ENCODE measurements at regions not wholly inside any gene's neighbourhood (a gene's known extent, or its start where the extent isn't known, plus 50 kb on each side); places are given as distances from the start of the nearest gene placed in this dataset.

GRCh38 chr7:45987521-45988290 is 66.6 kb upstream of the IGFBP3 start:
- H3K4me3 ChIP-seq (ENCODE audit: low read depth, low read length), result no peak overlapping the region
- no peak for DNase-seq (ENCODE audit: low read depth)
- no peak for TF ChIP-seq CTCF (IDR thresholded peaks at IDR 0.05; ENCODE audit: low read depth, low read length, missing control alignments)

DNA sequence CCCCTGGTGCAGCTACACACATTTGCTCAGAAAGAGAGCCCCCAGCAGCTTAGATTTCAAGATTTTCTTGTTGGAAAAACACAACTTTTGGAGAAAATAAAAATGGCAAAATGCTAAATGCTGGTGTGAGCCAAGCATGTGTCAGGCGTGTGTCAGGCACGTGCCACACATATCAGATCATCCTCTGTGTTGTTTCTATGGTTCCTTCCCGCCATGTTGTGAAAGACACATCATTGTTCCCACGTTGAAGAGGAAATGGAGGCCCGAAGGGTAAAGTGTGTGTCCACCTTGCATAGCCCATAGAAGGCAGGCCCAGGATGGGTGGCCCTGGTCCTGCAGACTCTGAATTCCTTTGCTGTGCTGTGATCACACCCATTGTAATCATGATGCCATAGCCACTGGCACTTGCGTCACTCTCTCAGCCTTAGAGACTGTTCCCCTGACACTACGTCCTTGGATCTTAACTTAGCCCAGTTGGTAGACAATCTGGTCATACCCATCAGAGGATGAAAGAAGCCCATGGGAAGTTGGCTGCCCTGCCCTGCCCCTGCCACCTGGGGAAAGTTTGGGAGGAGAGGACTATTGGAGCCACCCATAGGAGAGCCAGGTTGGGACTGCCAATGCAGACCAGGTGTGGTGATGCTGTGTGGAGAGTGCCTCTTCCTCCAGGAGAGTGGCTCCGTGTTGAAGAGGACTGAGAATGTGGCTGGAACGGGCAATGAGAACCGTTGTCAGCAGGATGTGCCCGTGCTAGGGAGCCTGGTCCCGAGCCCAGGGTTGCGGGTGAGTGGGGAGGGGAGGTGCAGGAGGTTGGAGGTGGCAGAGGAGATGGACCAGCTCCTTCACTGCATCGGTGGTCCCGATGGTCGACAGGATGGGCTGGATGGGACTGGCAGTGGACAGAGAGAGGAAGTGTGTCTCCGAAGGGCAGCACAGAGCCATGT is 65.6 kb upstream of the IGFBP3 start:
- no peak for DNase-seq (ENCODE audit: low read depth)
- no peak overlapping the region for H3K4me3 ChIP-seq (ENCODE audit: low read depth, low read length)
- no peak for TF ChIP-seq CTCF (IDR thresholded peaks at IDR 0.05; ENCODE audit: low read depth, low read length, missing control alignments)

GRCh38 chr7:45985902-45986301 is 64.8 kb upstream of the IGFBP3 start:
- no peak overlapping the region for H3K4me3 ChIP-seq (ENCODE audit: low read depth, low read length)
- DNase-seq (ENCODE audit: low read depth), result no peak
- TF ChIP-seq CTCF (IDR thresholded peaks at IDR 0.05; ENCODE audit: low read depth, low read length, missing control alignments), result no peak

DNA sequence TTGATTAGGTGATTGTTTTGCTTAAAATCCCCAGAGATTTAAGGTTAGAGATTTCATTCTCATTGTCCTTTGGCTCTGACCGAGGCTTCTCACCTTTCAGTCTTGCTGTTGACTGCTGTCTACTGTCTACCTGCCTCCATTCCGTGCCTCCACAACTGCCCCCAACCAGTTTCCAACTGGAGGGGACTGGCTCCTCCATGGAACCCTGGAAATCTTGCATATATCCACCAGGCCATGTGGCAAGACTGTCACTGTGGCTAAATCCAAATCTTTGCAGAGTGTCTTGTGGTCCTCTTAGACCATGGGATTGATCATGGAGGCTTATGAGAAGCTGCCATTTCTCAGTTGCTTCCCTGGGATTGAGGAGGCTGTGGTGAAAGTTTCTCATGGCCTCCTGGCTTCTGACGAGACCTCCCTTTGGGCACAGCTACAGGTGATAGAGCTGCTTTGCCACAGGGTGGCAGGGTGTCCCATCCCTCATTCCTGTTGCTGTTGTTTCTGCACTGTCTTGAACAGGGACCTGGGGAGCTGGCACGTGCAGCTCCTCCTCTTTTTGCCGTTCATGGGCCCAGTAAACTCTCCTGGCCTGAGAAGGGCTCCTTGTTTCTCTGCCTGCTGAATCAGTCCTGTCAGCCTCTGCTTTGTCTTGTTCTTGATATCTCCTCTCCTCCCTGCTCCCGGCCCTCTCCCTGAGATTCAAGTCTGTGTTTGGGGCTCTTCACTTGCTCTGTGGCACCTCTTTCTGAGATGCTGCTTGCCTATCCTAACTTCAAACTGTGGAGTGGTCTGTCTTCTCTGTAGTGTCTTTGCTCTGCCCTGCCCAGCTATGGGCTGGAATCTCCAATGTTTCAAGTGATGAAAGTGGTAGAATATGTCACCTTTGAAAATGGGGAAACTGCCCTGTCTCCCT is 63.6 kb upstream of the IGFBP3 start:
- DNase-seq (ENCODE audit: low read depth), result no peak
- peak; percentile 23 for TF ChIP-seq CTCF (IDR thresholded peaks at IDR 0.05; ENCODE audit: low read depth, low read length, missing control alignments)
- H3K4me3 ChIP-seq (ENCODE audit: low read depth, low read length), result no peak overlapping the region

DNA sequence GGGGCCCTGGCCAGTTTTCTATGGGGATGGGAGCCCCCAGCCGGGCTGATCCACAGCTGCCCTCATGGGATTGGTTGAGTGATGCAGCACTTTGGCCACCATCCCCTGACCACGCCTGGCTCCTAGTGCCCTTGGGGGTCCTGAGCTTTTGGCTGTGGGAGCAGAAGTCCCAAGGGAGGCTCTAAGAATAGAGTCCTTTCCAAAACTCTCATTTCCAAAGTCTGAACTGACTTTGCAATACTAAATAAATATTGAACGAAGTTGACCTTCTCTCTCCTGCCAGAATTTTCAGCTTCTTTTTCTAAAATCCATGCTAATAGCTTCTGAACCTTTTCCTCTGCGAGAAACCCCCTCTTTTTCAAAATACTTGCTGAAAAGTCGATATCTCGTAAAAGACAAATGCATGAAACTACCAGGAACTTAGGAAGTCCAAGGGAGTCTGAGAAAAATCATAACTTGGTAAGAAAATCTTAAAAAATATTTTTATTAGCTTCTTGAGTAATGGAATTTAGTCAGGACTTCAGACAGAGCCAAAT is 62.7 kb upstream of the IGFBP3 start:
- TF ChIP-seq CTCF (IDR thresholded peaks at IDR 0.05; ENCODE audit: low read depth, low read length, missing control alignments), result no peak
- no peak for DNase-seq (ENCODE audit: low read depth)
- H3K4me3 ChIP-seq (ENCODE audit: low read depth, low read length), result no peak overlapping the region
